Kidney epithelial cell (primary cell): ENCODE measurements at regions not wholly inside any gene's neighbourhood (a gene's known extent, or its start where the extent isn't known, plus 50 kb on each side); places are given as distances from the start of the nearest gene placed in this dataset.
"Not testable (repeated sequence)": the region's sequence is repeated elsewhere in the genome, so short reads cannot be mapped to it uniquely, and the experiment has no call there.

ENCODE experiments used
- DNase-seq: peaks from one replicate; pipeline ENCODE4 v3.0.0-alpha.2; 2010; ENCODE audit warnings: low read depth
- H3K27me3 ChIP-seq: 2 replicates; pipeline ENCODE4 v1.6.0; 2011; ENCODE audit warnings: low read length; ENCODE audit not compliant: control insufficient read depth, insufficient read depth
- H3K36me3 ChIP-seq: 2 replicates; pipeline ENCODE4 v1.5.1; 2011; ENCODE audit warnings: low read length; ENCODE audit not compliant: control insufficient read depth, insufficient read depth
- H3K4me3 ChIP-seq: 2 replicates; pipeline ENCODE4 v1.5.1; 2011; ENCODE audit warnings: low read depth, mild to moderate bottlenecking, control low read depth, low read length
- CTCF ChIP-seq: IDR thresholded peaks from 2 replicates; pipeline ENCODE4 v1.5.1; 2011; ENCODE audit warnings: mild to moderate bottlenecking, moderate library complexity, low read length, control low read depth, inconsistent platforms; ENCODE audit not compliant: insufficient read depth, poor library complexity, severe bottlenecking

GRCh38 chr11:38711110-38711509, 2113.1 kb upstream of the RAG2 start:
- no peak overlapping the region for H3K4me3 ChIP-seq
- DNase-seq: no peak
- no peaks in the 10 kb centered on the region for H3K27me3 ChIP-seq
- H3K36me3 ChIP-seq: no peaks in the 10 kb centered on the region
- TF ChIP-seq CTCF: no peak

GRCh38 chr11:38710262-38710661, 2112.2 kb upstream of the RAG2 start:
- DNase-seq: no peak
- Histone ChIP-seq H3K27me3 (no peaks in the 10 kb centered on the region), H3K4me3 (no peak overlapping the region), H3K36me3 (no peaks in the 10 kb centered on the region)
- no peak for TF ChIP-seq CTCF

- H3K27me3 ChIP-seq: no peaks in the 10 kb centered on the region
- TF ChIP-seq CTCF: no peak
- no peaks in the 10 kb centered on the region for H3K36me3 ChIP-seq
- DNase-seq: no peak
- no peak overlapping the region for H3K4me3 ChIP-seq
These were observed 2102.1 kb upstream of the RAG2 start for GRCh38 chr11:38700111-38700510.

GRCh38 chr11:38693306-38693705, 2095.3 kb upstream of the RAG2 start:
- no peaks in the 10 kb centered on the region for H3K27me3 ChIP-seq
- H3K36me3 ChIP-seq: no peaks in the 10 kb centered on the region
- no peak for TF ChIP-seq CTCF
- DNase-seq: no peak
- H3K4me3 ChIP-seq: no peak overlapping the region

GRCh38 chr11:38690211-38690610, 2092.2 kb upstream of the RAG2 start:
- DNase-seq, H3K36me3 ChIP-seq, H3K27me3 ChIP-seq, H3K4me3 ChIP-seq: not testable (repeated sequence)

- TF ChIP-seq CTCF: no peak
- no peak overlapping the region for H3K4me3 ChIP-seq
These were observed 2089.0 kb upstream of the RAG2 start for GRCh38 chr11:38687008-38687407.

More at GRCh38 chr11:38687008-38687407, 2089.0 kb upstream of the RAG2 start:
- Histone ChIP-seq H3K27me3 (no peaks in the 10 kb centered on the region), H3K36me3 (no peaks in the 10 kb centered on the region)
- no peak for DNase-seq
